ENCODE measurements at regions not wholly inside any gene's neighbourhood (a gene's known extent, or its start where the extent isn't known, plus 50 kb on each side); places are given as distances from the start of the nearest gene placed in this dataset.

DNA sequence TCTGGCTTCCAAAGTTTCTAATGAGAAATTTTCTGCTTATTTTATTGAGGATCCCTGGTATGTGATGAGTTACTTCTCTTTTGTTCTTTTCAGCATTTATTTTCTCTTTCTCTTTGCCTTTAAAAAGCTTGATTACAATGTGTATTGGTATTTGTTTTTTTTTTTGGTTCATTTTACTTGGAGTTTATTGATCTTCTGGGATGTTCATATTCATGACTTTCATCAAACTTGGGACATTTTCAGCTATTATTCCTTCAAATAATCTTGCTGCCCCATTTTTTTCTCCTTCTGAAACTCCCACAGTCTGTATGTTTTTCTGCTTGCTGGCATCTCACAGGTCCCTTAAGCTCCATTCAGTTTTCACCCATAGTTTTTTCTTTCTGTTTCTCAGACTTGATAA is 102.4 kb downstream of the PRDM13 start (continued):
- TF ChIP-seq, protein P1, sequence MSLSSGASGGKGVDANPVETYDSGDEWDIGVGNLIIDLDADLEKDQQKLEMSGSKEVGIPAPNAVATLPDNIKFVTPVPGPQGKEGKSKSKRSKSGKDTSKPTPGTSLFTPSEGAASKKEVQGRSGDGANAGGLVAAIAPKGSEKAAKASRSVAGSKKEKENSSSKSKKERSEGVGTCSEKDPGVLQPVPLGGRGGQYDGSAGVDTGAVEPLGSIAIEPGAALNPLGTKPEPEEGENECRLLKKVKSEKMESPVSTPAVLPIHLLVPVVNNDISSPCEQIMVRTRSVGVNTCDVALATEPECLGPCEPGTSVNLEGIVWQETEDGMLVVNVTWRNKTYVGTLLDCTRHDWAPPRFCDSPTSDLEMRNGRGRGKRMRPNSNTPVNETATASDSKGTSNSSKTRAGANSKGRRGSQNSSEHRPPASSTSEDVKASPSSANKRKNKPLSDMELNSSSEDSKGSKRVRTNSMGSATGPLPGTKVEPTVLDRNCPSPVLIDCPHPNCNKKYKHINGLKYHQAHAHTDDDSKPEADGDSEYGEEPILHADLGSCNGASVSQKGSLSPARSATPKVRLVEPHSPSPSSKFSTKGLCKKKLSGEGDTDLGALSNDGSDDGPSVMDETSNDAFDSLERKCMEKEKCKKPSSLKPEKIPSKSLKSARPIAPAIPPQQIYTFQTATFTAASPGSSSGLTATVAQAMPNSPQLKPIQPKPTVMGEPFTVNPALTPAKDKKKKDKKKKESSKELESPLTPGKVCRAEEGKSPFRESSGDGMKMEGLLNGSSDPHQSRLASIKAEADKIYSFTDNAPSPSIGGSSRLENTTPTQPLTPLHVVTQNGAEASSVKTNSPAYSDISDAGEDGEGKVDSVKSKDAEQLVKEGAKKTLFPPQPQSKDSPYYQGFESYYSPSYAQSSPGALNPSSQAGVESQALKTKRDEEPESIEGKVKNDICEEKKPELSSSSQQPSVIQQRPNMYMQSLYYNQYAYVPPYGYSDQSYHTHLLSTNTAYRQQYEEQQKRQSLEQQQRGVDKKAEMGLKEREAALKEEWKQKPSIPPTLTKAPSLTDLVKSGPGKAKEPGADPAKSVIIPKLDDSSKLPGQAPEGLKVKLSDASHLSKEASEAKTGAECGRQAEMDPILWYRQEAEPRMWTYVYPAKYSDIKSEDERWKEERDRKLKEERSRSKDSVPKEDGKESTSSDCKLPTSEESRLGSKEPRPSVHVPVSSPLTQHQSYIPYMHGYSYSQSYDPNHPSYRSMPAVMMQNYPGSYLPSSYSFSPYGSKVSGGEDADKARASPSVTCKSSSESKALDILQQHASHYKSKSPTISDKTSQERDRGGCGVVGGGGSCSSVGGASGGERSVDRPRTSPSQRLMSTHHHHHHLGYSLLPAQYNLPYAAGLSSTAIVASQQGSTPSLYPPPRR (CRISPR knock-in tag; IDR thresholded peaks at IDR 0.05; ENCODE audit: borderline replicate concordance) = no peak
- TF ChIP-seq HCFC1 (IDR thresholded peaks at IDR 0.05; ENCODE audit: low read depth, low read length) (no peak), HDAC3 (IDR thresholded peaks at IDR 0.05; ENCODE audit: borderline replicate concordance, partially characterized antibody) (no peak)
- TF ChIP-seq, protein P2, sequence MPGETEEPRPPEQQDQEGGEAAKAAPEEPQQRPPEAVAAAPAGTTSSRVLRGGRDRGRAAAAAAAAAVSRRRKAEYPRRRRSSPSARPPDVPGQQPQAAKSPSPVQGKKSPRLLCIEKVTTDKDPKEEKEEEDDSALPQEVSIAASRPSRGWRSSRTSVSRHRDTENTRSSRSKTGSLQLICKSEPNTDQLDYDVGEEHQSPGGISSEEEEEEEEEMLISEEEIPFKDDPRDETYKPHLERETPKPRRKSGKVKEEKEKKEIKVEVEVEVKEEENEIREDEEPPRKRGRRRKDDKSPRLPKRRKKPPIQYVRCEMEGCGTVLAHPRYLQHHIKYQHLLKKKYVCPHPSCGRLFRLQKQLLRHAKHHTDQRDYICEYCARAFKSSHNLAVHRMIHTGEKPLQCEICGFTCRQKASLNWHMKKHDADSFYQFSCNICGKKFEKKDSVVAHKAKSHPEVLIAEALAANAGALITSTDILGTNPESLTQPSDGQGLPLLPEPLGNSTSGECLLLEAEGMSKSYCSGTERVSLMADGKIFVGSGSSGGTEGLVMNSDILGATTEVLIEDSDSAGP (CRISPR knock-in tag; IDR thresholded peaks at IDR 0.05) = no peak

DNA sequence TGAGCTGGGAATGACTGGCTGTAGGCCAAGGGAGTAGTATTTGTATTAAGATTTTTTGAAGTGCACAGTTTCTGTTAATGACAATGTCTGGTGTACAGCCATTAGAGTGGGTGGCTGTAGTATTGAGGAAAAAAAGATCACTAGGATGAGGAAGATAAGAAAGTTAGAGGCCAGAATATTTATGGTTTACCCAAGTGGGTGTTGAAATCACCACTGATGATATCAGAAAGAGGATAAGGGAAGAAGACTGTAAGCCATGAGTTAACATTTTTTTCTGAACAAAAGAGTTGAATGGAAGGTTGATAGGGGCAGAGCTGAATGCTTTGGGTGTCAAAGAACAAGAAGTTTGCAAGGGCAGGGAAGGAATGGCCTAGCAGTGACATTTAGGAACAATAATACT is 104.7 kb downstream of the PRDM13 start:
- Histone ChIP-seq H3K4me2 (ENCODE audit: insufficient read depth, low read length) (no peak overlapping the region), H3K9me3 (replicated peaks; ENCODE audit: control insufficient read depth, insufficient read depth, low read depth, low read length) (no peaks in the 10 kb centered on the region), H2AFZ (ENCODE audit: low read depth, low read length) (peak overlapping the region; percentile 28; the same call in 1 of the 2 replicates), H4K20me1 (replicated peaks; ENCODE audit: control insufficient read depth, insufficient read depth, low read length) (no peaks in the 10 kb centered on the region), H3K4me3 (no peak overlapping the region), H3K27me3 (ENCODE audit: control insufficient read depth in 2 of 2, insufficient read depth in 2 of 2, low read length in 2 of 2) (no peaks in the 10 kb centered on the region), H3K9me1 (ENCODE audit: control insufficient read depth, insufficient read depth, low read length) (no peaks in the 10 kb centered on the region), H3K79me2 (ENCODE audit: control insufficient read depth, insufficient read depth, low read length) (no peaks in the 10 kb centered on the region), H3K4me1 (replicated peaks in 1 of 2; ENCODE audit: control insufficient read depth in 2 of 2, insufficient read depth in 2 of 2, low read length in 2 of 2) (peaks cover 0 to 6% of the 10 kb centered on the region in 2 experiments; a peak in 1 of 5 replicates), H3K27ac (ENCODE audit: extremely low read depth, low read depth, low read length) (no peak overlapping the region), H3K36me3 (ENCODE audit: control insufficient read depth, insufficient read depth, low read length) (no peaks in the 10 kb centered on the region), H3K9ac (ENCODE audit: insufficient read depth in 1 of 2, low read depth in 2 of 2, low read length in 2 of 2) (no peak overlapping the region)
- POLR2A ChIA-PET = no interaction called here
- no peak; the same call in 2 of the 3 replicates for ATAC-seq
- in situ Hi-C loops (cut with MboI) (no loop called here), intact Hi-C loops (cut with micrococcal nuclease) (no loop called here)
- CTCF ChIA-PET (ENCODE audit: low intra/inter-chr PET ratio) = no interaction called here
- no TSS peak for BruUV-seq (replicated peaks)
- FAIRE-seq = no peak
- DNase-seq (ENCODE audit: extremely low read depth in 1 of 4, low spot score in 3 of 4) = no peak
- TF ChIP-seq MEIS2 (IDR thresholded peaks at IDR 0.05; ENCODE audit: partially characterized antibody) = peak; percentile 67
- TF ChIP-seq ZNF217 (CRISPR knock-in tag; IDR thresholded peaks at IDR 0.05) = no peak
- TF ChIP-seq RCOR1 (IDR thresholded peaks at IDR 0.05; ENCODE audit: borderline replicate concordance in 1 of 2, low read depth in 2 of 2, low read length in 2 of 2) = peak in 1 of 2 experiments; percentile 39; a peak in 1 of 4 replicates
- peak; percentile 14; the same call in 1 of the 2 replicates for TF ChIP-seq C11orf30 (IDR thresholded peaks at IDR 0.05; ENCODE audit: low read depth)
- TF ChIP-seq NFE2L1 (tag; IDR thresholded peaks at IDR 0.05; ENCODE audit: borderline replicate concordance, low read depth) = no peak
- no peak for TF ChIP-seq BRF1 (IDR thresholded peaks at IDR 0.05; ENCODE audit: borderline replicate concordance, extremely low read depth, insufficient read length)
- TF ChIP-seq MAFG (tag; conservative IDR thresholded peaks at IDR 0.05) = peak; percentile 44
- peak; percentile 37 for TF ChIP-seq SOX6 (IDR thresholded peaks at IDR 0.05)

All from K562 (cell line).